Neural progenitor cell (in vitro differentiated cells): ENCODE measurements at regions not wholly inside any gene's neighbourhood (a gene's known extent, or its start where the extent isn't known, plus 50 kb on each side); places are given as distances from the start of the nearest gene placed in this dataset.
A peak's percentile ranks its signal among the peaks of the same experiment; 100 is the strongest.

Experiments
- DNase-seq: peaks from one replicate; pipeline ENCODE4 v3.0.0-alpha.2; 2016; ENCODE audit warnings: low spot score
- H2AFZ ChIP-seq: fragments of 200-600 bp; sonication (generic); replicated peaks from 2 replicates; pipeline ENCODE4 v1.6.1; 2016; ENCODE audit warnings: antibody characterized with exemption
- H3F3A ChIP-seq: fragments of 200-600 bp; sonication (generic); 2 replicates; pipeline ENCODE4 v1.6.1; 2016; ENCODE audit warnings: antibody characterized with exemption, low read depth
- H3K27ac ChIP-seq: fragments of 200-600 bp; sonication (generic); 2 replicates; pipeline ENCODE4 v1.5.1; 2016; ENCODE audit warnings: mild to moderate bottlenecking
- H3K27me3 ChIP-seq: fragments of 200-600 bp; sonication (generic); 2 replicates; pipeline ENCODE4 v1.6.1; 2016; ENCODE audit warnings: mild to moderate bottlenecking, moderate library complexity
- H3K36me3 ChIP-seq: fragments of 200-600 bp; sonication (generic); 2 replicates; pipeline ENCODE4 v1.5.1; 2016
- H3K4me1 ChIP-seq: fragments of 200-600 bp; sonication (generic); 2 replicates; pipeline ENCODE4 v1.6.1; 2016; ENCODE audit warnings: mixed run types
- H3K4me2 ChIP-seq: fragments of 200-600 bp; sonication (generic); 2 replicates; pipeline ENCODE4 v1.6.1; 2016
- H3K4me3 ChIP-seq: fragments of 200-600 bp; sonication (generic); 2 replicates; pipeline ENCODE4 v1.5.1; 2016
- H3K79me2 ChIP-seq: fragments of 200-600 bp; sonication (generic); 2 replicates; pipeline ENCODE4 v1.6.1; 2016; ENCODE audit warnings: low read depth
- H3K9ac ChIP-seq: fragments of 200-600 bp; sonication (generic); 2 replicates; pipeline ENCODE4 v1.6.1; 2016
- H3K9me3 ChIP-seq: fragments of 200-600 bp; sonication (generic); 2 replicates; pipeline ENCODE4 v1.5.1; 2016; ENCODE audit warnings: low read depth
- H4K20me1 ChIP-seq: fragments of 200-600 bp; sonication (generic); 2 replicates; pipeline ENCODE4 v1.6.1; 2016; ENCODE audit warnings: low read depth
- H3K27ac Mint-ChIP-seq: 3 replicates; pipeline ENCODE4 v1.8.0; 2021; ENCODE audit warnings: mixed read lengths
- H3K27me3 Mint-ChIP-seq: 2 replicates; pipeline ENCODE4 v1.8.0; 2022; ENCODE audit warnings: low read depth, mild to moderate bottlenecking, inconsistent platforms, moderate library complexity, mixed read lengths; ENCODE audit not compliant: insufficient read depth
- H3K36me3 Mint-ChIP-seq: 3 replicates; pipeline ENCODE4 v1.8.0; 2021; ENCODE audit warnings: mixed read lengths
- H3K4me1 Mint-ChIP-seq: 3 replicates; pipeline ENCODE4 v1.8.0; 2021; ENCODE audit warnings: mixed read lengths
- H3K4me3 Mint-ChIP-seq: 3 replicates; pipeline ENCODE4 v1.8.0; 2021; ENCODE audit warnings: mild to moderate bottlenecking, moderate library complexity, mixed read lengths
- H3K9me3 Mint-ChIP-seq: 3 replicates; pipeline ENCODE4 v1.8.0; 2020; ENCODE audit warnings: mixed read lengths
- CTCF ChIP-seq: fragments of 200-600 bp; sonication (generic); IDR thresholded peaks from 2 replicates; pipeline ENCODE4 v1.5.1; 2017; ENCODE audit warnings: antibody characterized with exemption, mild to moderate bottlenecking
- EZH2 ChIP-seq: fragments of 200-600 bp; sonication (generic); IDR thresholded peaks from 2 replicates; pipeline ENCODE4 v1.6.1; 2017; ENCODE audit warnings: antibody characterized with exemption, mild to moderate bottlenecking, moderate library complexity
- EZH2phosphoT487 ChIP-seq: fragments of 200-600 bp; sonication (generic); IDR thresholded peaks from 2 replicates; pipeline ENCODE4 v1.6.1; 2017; ENCODE audit warnings: antibody characterized with exemption

GRCh38 chr12:58496411-58497190 is 423.7 kb downstream of the LRIG3 start:
- Mint-ChIP-seq H3K4me3 (no peak overlapping the region), H3K27ac (no peak overlapping the region), H3K9me3 (no peaks in the 10 kb centered on the region), H3K36me3 (no peaks in the 10 kb centered on the region), H3K4me1 (peaks cover 7% of the 10 kb centered on the region), H3K27me3 (no peaks in the 10 kb centered on the region)
- Histone ChIP-seq H3K9me3 (no peaks in the 10 kb centered on the region), H3K79me2 (no peaks in the 10 kb centered on the region), H3K4me2 (no peak overlapping the region), H3K9ac (no peak overlapping the region), H3K36me3 (no peaks in the 10 kb centered on the region), H3K4me3 (no peak overlapping the region), H3K4me1 (peaks cover 8% of the 10 kb centered on the region), H2AFZ (no peak overlapping the region), H3K27ac (no peak overlapping the region), H4K20me1 (no peaks in the 10 kb centered on the region), H3F3A (no peaks in the 10 kb centered on the region), H3K27me3 (no peaks in the 10 kb centered on the region)
- TF ChIP-seq EZH2 = no peak
- no peak for TF ChIP-seq CTCF
- TF ChIP-seq EZH2phosphoT487 = no peak
- DNase-seq = no peak

- no peak overlapping the region for H3K4me2 ChIP-seq
- no peaks in the 10 kb centered on the region for H3K9me3 Mint-ChIP-seq
- no peak overlapping the region for H3K4me3 Mint-ChIP-seq
Observed at GRCh38 chr12:58500399-58500798, 419.9 kb downstream of the LRIG3 start.

GRCh38 chr12:58502226-58502625 is 418.1 kb downstream of the LRIG3 start:
- Mint-ChIP-seq H3K27ac (peak overlapping the region; percentile 82), H3K4me1 (peaks cover 22% of the 10 kb centered on the region), H3K27me3 (no peaks in the 10 kb centered on the region), H3K9me3 (no peaks in the 10 kb centered on the region), H3K36me3 (no peaks in the 10 kb centered on the region), H3K4me3 (no peak overlapping the region)
- peak overlapping the region; percentile 64 for H3K27ac ChIP-seq
- H3K4me1 ChIP-seq = peaks cover 30% of the 10 kb centered on the region
- no peaks in the 10 kb centered on the region for H3K27me3 ChIP-seq
- peak; percentile 85 for DNase-seq
- peak overlapping the region; percentile 46 for H3K4me2 ChIP-seq
- H3F3A ChIP-seq = peaks cover 16% of the 10 kb centered on the region
- no peaks in the 10 kb centered on the region for H3K79me2 ChIP-seq
- H4K20me1 ChIP-seq = no peaks in the 10 kb centered on the region
- H3K4me3 ChIP-seq = no peak overlapping the region
- H3K9ac ChIP-seq = no peak overlapping the region
- no peaks in the 10 kb centered on the region for H3K36me3 ChIP-seq
- TF ChIP-seq CTCF = no peak
- no peak for TF ChIP-seq EZH2
- TF ChIP-seq EZH2phosphoT487 = no peak
- no peaks in the 10 kb centered on the region for H3K9me3 ChIP-seq
- no peak overlapping the region for H2AFZ ChIP-seq

More at GRCh38 chr12:58500399-58500798, 419.9 kb downstream of the LRIG3 start:
- Mint-ChIP-seq H3K27me3 (no peaks in the 10 kb centered on the region), H3K36me3 (no peaks in the 10 kb centered on the region), H3K4me1 (peaks cover 22% of the 10 kb centered on the region), H3K27ac (no peak overlapping the region)
- peaks cover 16% of the 10 kb centered on the region for H3F3A ChIP-seq
- H3K4me1 ChIP-seq = peaks cover 30% of the 10 kb centered on the region
- no peak for DNase-seq
- H3K9ac ChIP-seq = no peak overlapping the region
- H4K20me1 ChIP-seq = no peaks in the 10 kb centered on the region
- no peak overlapping the region for H3K27ac ChIP-seq
- no peaks in the 10 kb centered on the region for H3K27me3 ChIP-seq
- no peak overlapping the region for H3K4me3 ChIP-seq
- H3K79me2 ChIP-seq = no peaks in the 10 kb centered on the region
- TF ChIP-seq EZH2phosphoT487 (no peak), EZH2 (no peak), CTCF (no peak)
- no peak overlapping the region for H2AFZ ChIP-seq
- H3K36me3 ChIP-seq = no peaks in the 10 kb centered on the region
- H3K9me3 ChIP-seq = no peaks in the 10 kb centered on the region
